Natural killer cell (primary cell): ENCODE measurements at regions not wholly inside any gene's neighbourhood (a gene's known extent, or its start where the extent isn't known, plus 50 kb on each side); places are given as distances from the start of the nearest gene placed in this dataset.

Source experiments
- ATAC-seq, 3 donors: fragments of 150-1000 bp in 2 of 3; fragments of 200-7000 bp in 1 of 3; cut with Tn5 transposase; 1 replicate in 1 of 3; 2 replicates in 2 of 3; pipeline ENCODE4 v1.10.0; 2021; ENCODE audit warnings: mild to moderate bottlenecking in 2 of 3, moderate library complexity in 2 of 3
- DNase-seq, 2 donors: peaks; one replicate each; pipeline versions ENCODE4 v3.0.0 to v3.0.0-alpha.2; 2013 to 2021; ENCODE audit warnings: mixed read lengths in 1 of 2
- H3K27ac ChIP-seq: one replicate; pipeline ENCODE4 v1.5.1; 2013; ENCODE audit warnings: mild to moderate bottlenecking, low read length
- H3K27me3 ChIP-seq: one replicate; pipeline ENCODE4 v1.6.1; 2013; ENCODE audit warnings: low read length; ENCODE audit not compliant: control insufficient read depth, insufficient read depth
- H3K36me3 ChIP-seq: one replicate; pipeline ENCODE4 v1.6.1; 2013; ENCODE audit warnings: low read length; ENCODE audit not compliant: control insufficient read depth, insufficient read depth
- H3K4me1 ChIP-seq: one replicate; pipeline ENCODE4 v1.6.1; 2013; ENCODE audit warnings: low read length; ENCODE audit not compliant: control insufficient read depth, insufficient read depth
- H3K4me3 ChIP-seq: one replicate; pipeline ENCODE4 v1.5.1; 2013; ENCODE audit warnings: low read length
- H3K9me3 ChIP-seq: one replicate; pipeline ENCODE4 v1.6.1; 2013; ENCODE audit warnings: low read length; ENCODE audit not compliant: control insufficient read depth, insufficient read depth
- H3K27ac Mint-ChIP-seq, 2 donors: one replicate each; pipeline ENCODE4 v1.8.0; 2022; ENCODE audit warnings: mild to moderate bottlenecking in 2 of 2, mixed read lengths in 2 of 2, moderate library complexity in 1 of 2
- H3K27me3 Mint-ChIP-seq, 2 donors: one replicate each; pipeline ENCODE4 v1.8.0; 2022; ENCODE audit warnings: low read depth in 2 of 2, mixed read lengths in 2 of 2
- H3K36me3 Mint-ChIP-seq: one replicate; pipeline ENCODE4 v1.8.0; 2022; ENCODE audit warnings: mixed read lengths
- H3K4me1 Mint-ChIP-seq, 2 donors: one replicate each; pipeline ENCODE4 v1.8.0; 2022; ENCODE audit warnings: mixed read lengths in 2 of 2
- H3K4me3 Mint-ChIP-seq: one replicate; pipeline ENCODE4 v1.8.0; 2022; ENCODE audit warnings: mild to moderate bottlenecking, moderate library complexity, mixed read lengths
- H3K9me3 Mint-ChIP-seq, 2 donors: one replicate each; pipeline ENCODE4 v1.8.0; 2022; ENCODE audit warnings: mixed read lengths in 2 of 2
- CTCF ChIP-seq: fragments of 200-600 bp; IDR thresholded peaks from one replicate; pipeline ENCODE4 v1.8.0; 2022; ENCODE audit warnings: antibody characterized with exemption
- WGBS: methylation state at CpG from one replicate; pipeline ENCODE4 v1.1.7; 2013; ENCODE audit warnings: missing lambda C conversion rate; ENCODE audit not compliant: insufficient coverage; 5-methylcytosine and 5-hydroxymethylcytosine counted together
- intact Hi-C: fragments of 100-400 bp; cut with micrococcal nuclease; formaldehyde crosslinking; loops from one replicate; pipeline ENCODE4 v1.14.2; 2022

- H3K27me3 Mint-ChIP-seq, result peaks cover 0 to 4% of the 10 kb centered on the region in 2 donors
- no peaks in the 10 kb centered on the region for H3K36me3 Mint-ChIP-seq
- H3K9me3 Mint-ChIP-seq, result no peaks in the 10 kb centered on the region
- H3K36me3 ChIP-seq, result no peaks in the 10 kb centered on the region
- DNase-seq (no peak), ATAC-seq (no peak)
- no peak overlapping the region for H3K4me3 ChIP-seq
- H3K27me3 ChIP-seq, result no peaks in the 10 kb centered on the region
- H3K27ac Mint-ChIP-seq, result no peak overlapping the region
- intact Hi-C loops, result no loop called here
- TF ChIP-seq CTCF, result no peak
- H3K9me3 ChIP-seq, result no peaks in the 10 kb centered on the region
- H3K4me1 Mint-ChIP-seq, result peaks cover 7 to 9% of the 10 kb centered on the region in 2 donors
- 61% methylated on average over 1 of the region's 1 CpG for WGBS
- H3K4me1 ChIP-seq, result peaks cover 4% of the 10 kb centered on the region
- no peak overlapping the region for H3K27ac ChIP-seq
- H3K4me3 Mint-ChIP-seq, result no peak overlapping the region
Observed at GRCh38 chr10:33819206-33819605, 484.7 kb upstream of the NRP1 start.

- H3K4me1 ChIP-seq, result peaks cover 4% of the 10 kb centered on the region
- intact Hi-C loops, result no loop called here
- DNase-seq, result no peak
- H3K4me3 ChIP-seq, result no peak overlapping the region
- Mint-ChIP-seq H3K27ac (peak overlapping the region in 1 of 2 donors; percentile 14), H3K4me3 (no peak overlapping the region), H3K36me3 (no peaks in the 10 kb centered on the region), H3K9me3 (no peaks in the 10 kb centered on the region), H3K4me1 (peaks cover 7 to 9% of the 10 kb centered on the region in 2 donors), H3K27me3 (no peaks in the 10 kb centered on the region)
- no peak for TF ChIP-seq CTCF
- 14% methylated on average over 2 of the region's 2 CpGs for WGBS
- H3K36me3 ChIP-seq, result no peaks in the 10 kb centered on the region
- ATAC-seq, result no peak
- no peak overlapping the region for H3K27ac ChIP-seq
- H3K27me3 ChIP-seq, result no peaks in the 10 kb centered on the region
- no peaks in the 10 kb centered on the region for H3K9me3 ChIP-seq
Observed at GRCh38 chr10:33818343-33818742, 483.9 kb upstream of the NRP1 start.

- DNase-seq (no peak), ATAC-seq (no peak)
- no peaks in the 10 kb centered on the region for H3K9me3 ChIP-seq
- no peaks in the 10 kb centered on the region for H3K36me3 ChIP-seq
- H3K4me3 ChIP-seq, result no peak overlapping the region
- TF ChIP-seq CTCF, result no peak
- Mint-ChIP-seq H3K4me1 (peaks cover 7 to 9% of the 10 kb centered on the region in 2 donors), H3K27me3 (no peaks in the 10 kb centered on the region), H3K36me3 (no peaks in the 10 kb centered on the region), H3K9me3 (no peaks in the 10 kb centered on the region), H3K27ac (no peak overlapping the region), H3K4me3 (no peak overlapping the region)
- intact Hi-C loops, result no loop called here
- H3K27ac ChIP-seq, result no peak overlapping the region
- no peaks in the 10 kb centered on the region for H3K27me3 ChIP-seq
- 88% methylated on average over 3 of the region's 3 CpGs for WGBS
- H3K4me1 ChIP-seq, result peaks cover 4% of the 10 kb centered on the region
Observed at GRCh38 chr10:33817605-33818004, 483.1 kb upstream of the NRP1 start.

- DNase-seq, result no peak
- Histone ChIP-seq H3K27ac (no peak overlapping the region), H3K36me3 (no peaks in the 10 kb centered on the region), H3K9me3 (no peaks in the 10 kb centered on the region), H3K4me1 (peaks cover 4% of the 10 kb centered on the region), H3K4me3 (no peak overlapping the region), H3K27me3 (no peaks in the 10 kb centered on the region)
- intact Hi-C loops, result no loop called here
- peaks cover 7 to 9% of the 10 kb centered on the region in 2 donors for H3K4me1 Mint-ChIP-seq
- ATAC-seq, result no peak
- H3K4me3 Mint-ChIP-seq, result no peak overlapping the region
- WGBS, result 86% methylated on average over 4 of the region's 4 CpGs
- no peak overlapping the region for H3K27ac Mint-ChIP-seq
- no peak for TF ChIP-seq CTCF
- no peaks in the 10 kb centered on the region for H3K27me3 Mint-ChIP-seq
- H3K36me3 Mint-ChIP-seq, result no peaks in the 10 kb centered on the region
- no peaks in the 10 kb centered on the region for H3K9me3 Mint-ChIP-seq
Observed at GRCh38 chr10:33815776-33816175, 481.3 kb upstream of the NRP1 start.
